ENCODE measurements at regions not wholly inside any gene's neighbourhood (a gene's known extent, or its start where the extent isn't known, plus 50 kb on each side); places are given as distances from the start of the nearest gene placed in this dataset.

DNA sequence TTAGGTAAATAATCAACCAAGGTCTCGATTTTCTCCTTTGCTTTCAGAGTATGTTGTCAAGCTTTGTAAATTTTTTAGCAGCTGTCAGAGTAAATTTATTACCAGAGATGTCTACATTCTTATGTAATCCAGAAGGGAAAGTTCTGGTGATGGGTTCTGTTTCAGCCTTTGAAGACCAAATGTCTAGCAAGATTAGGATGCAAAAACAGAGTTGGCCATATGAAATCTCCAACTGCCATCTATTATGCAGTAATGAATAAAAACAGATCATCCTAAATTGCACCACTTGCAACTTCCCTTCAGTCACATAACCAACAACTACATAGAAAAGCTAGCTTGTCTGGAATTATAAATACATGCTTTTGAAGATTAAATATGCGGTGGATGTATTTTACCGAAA, 826.8 kb upstream of the KIF2B start:
- ChIA-PET POLR2A (no interaction called here), CTCF (no interaction called here)
- no peak for DNase-seq (ENCODE audit: unreplicated experiment)
- no peak overlapping the region for H3K4me3 Mint-ChIP-seq (ENCODE audit: unreplicated experiment)
- intact Hi-C loops (cut with micrococcal nuclease): no loop called here
- H3K9me3 Mint-ChIP-seq (ENCODE audit: unreplicated experiment): no peaks in the 10 kb centered on the region
- BruUV-seq (replicated peaks): no TSS peak
- H3K4me1 Mint-ChIP-seq (ENCODE audit: insufficient read depth, unreplicated experiment): no peaks in the 10 kb centered on the region
- H3K27me3 Mint-ChIP-seq (ENCODE audit: insufficient read depth, unreplicated experiment): peaks cover 54% of the 10 kb centered on the region
- no peak overlapping the region for H3K27ac Mint-ChIP-seq (ENCODE audit: low read depth, unreplicated experiment)
- H3K36me3 Mint-ChIP-seq (ENCODE audit: insufficient read depth, unreplicated experiment): no peaks in the 10 kb centered on the region
- TF ChIP-seq CTCF (IDR thresholded peaks at IDR 0.05; ENCODE audit: unreplicated experiment): no peak

- Mint-ChIP-seq H3K4me3 (ENCODE audit: unreplicated experiment) (no peak overlapping the region), H3K27ac (ENCODE audit: low read depth, unreplicated experiment) (no peak overlapping the region), H3K36me3 (ENCODE audit: insufficient read depth, unreplicated experiment) (no peaks in the 10 kb centered on the region), H3K27me3 (ENCODE audit: insufficient read depth, unreplicated experiment) (peaks cover 47% of the 10 kb centered on the region), H3K9me3 (ENCODE audit: unreplicated experiment) (no peaks in the 10 kb centered on the region), H3K4me1 (ENCODE audit: insufficient read depth, unreplicated experiment) (no peaks in the 10 kb centered on the region)
- DNase-seq (ENCODE audit: unreplicated experiment): no peak
- POLR2A ChIA-PET: no interaction called here
- BruUV-seq (replicated peaks): no TSS peak
- no peak for TF ChIP-seq CTCF (IDR thresholded peaks at IDR 0.05; ENCODE audit: unreplicated experiment)
- CTCF ChIA-PET: interaction anchor here (1.1 kb wide), 1 partner anchor 33 kb away, joined by 3 read pairs; no protein-coding TSS in a partner anchor
- intact Hi-C loops (cut with micrococcal nuclease): no loop called here
These were observed 827.6 kb upstream of the KIF2B start for GRCh38 chr17:52995147-52995546.

DNA sequence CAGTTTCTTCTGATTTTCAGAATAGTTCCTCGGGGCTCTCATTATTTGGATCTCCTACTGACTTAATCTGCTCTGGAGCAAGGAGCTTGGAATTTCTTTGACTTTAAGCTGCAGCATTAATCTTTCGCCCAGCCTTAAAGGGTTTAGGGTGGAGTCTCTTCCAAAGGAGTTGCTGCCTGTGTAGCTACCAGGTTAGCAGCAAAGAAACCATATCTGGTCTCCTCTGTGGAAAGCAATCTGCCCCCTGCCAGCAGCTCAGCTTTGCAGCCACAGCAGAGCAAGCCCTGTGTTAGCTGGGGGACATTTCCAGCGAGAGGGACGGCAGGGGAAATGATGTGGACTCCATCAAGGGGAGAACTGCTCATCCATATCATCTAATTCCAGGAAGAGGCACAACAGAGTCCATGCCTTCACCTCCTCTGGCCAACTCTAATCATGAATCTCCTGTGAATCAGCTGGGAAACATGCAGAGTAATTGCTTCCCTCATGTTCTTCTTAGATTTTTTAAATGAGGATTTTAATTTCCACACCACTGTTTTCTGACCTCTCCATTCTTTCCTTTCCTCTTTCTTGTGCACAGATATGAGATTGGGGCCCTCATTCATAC, 827.6 kb upstream of the CA10 start:
- H3K36me3 Mint-ChIP-seq (ENCODE audit: insufficient read depth, unreplicated experiment): no peaks in the 10 kb centered on the region
- intact Hi-C loops (cut with micrococcal nuclease): no loop called here
- H3K27ac Mint-ChIP-seq (ENCODE audit: low read depth, unreplicated experiment): no peak overlapping the region
- H3K27me3 Mint-ChIP-seq (ENCODE audit: insufficient read depth, unreplicated experiment): peaks cover 84% of the 10 kb centered on the region
- no peak for DNase-seq (ENCODE audit: unreplicated experiment)
- no peak overlapping the region for H3K4me3 Mint-ChIP-seq (ENCODE audit: unreplicated experiment)
- no peaks in the 10 kb centered on the region for H3K9me3 Mint-ChIP-seq (ENCODE audit: unreplicated experiment)
- POLR2A ChIA-PET: interaction anchor here (0.6 kb wide), 1 partner anchor 91 kb away, joined by 4 read pairs; no protein-coding TSS in a partner anchor
- CTCF ChIA-PET: interaction anchor here (0.6 to 0.7 kb wide), 3 partner anchors 10 to 1391 kb away, joined by 3 read pairs; no protein-coding TSS in a partner anchor
- TF ChIP-seq CTCF (IDR thresholded peaks at IDR 0.05; ENCODE audit: unreplicated experiment): no peak
- H3K4me1 Mint-ChIP-seq (ENCODE audit: insufficient read depth, unreplicated experiment): no peaks in the 10 kb centered on the region
- no TSS peak for BruUV-seq (replicated peaks)

- TF ChIP-seq CTCF (IDR thresholded peaks at IDR 0.05; ENCODE audit: unreplicated experiment): no peak
- no TSS peak for BruUV-seq (replicated peaks)
- no peak overlapping the region for H3K27ac Mint-ChIP-seq (ENCODE audit: low read depth, unreplicated experiment)
- no peaks in the 10 kb centered on the region for H3K4me1 Mint-ChIP-seq (ENCODE audit: insufficient read depth, unreplicated experiment)
- intact Hi-C loops (cut with micrococcal nuclease): no loop called here
- no peaks in the 10 kb centered on the region for H3K36me3 Mint-ChIP-seq (ENCODE audit: insufficient read depth, unreplicated experiment)
- peaks cover 86% of the 10 kb centered on the region for H3K27me3 Mint-ChIP-seq (ENCODE audit: insufficient read depth, unreplicated experiment)
- H3K9me3 Mint-ChIP-seq (ENCODE audit: unreplicated experiment): no peaks in the 10 kb centered on the region
- no peak for DNase-seq (ENCODE audit: unreplicated experiment)
- POLR2A ChIA-PET: no interaction called here
- CTCF ChIA-PET: no interaction called here
- H3K4me3 Mint-ChIP-seq (ENCODE audit: unreplicated experiment): no peak overlapping the region
These were observed 823.8 kb upstream of the CA10 start for GRCh38 chr17:52982331-52982730.
